ENCODE measurements at regions not wholly inside any gene's neighbourhood (a gene's known extent, or its start where the extent isn't known, plus 50 kb on each side); places are given as distances from the start of the nearest gene placed in this dataset.

DNA sequence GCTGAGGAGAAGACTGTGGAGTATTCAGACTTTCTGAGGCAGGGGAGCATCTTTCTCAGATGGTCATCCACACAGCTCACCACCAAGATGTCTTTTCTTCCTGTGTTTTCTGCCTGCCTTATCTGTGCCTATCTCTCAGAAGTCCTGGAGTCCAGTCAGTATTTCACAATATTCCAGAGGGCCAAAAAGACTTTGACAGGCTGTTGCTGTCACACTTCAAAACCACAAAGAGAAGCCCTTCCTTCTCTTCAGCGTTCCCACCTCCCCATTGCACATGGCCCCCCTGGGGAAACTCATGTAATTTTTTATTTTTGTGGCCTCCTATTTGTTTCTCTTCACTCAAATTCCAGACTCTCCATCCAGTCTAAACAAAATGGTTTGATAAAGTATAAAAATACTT, 585.2 kb downstream of the EPHA3 start:
- Histone ChIP-seq H3K27me3 (ENCODE audit: insufficient read depth, poor library complexity, severe bottlenecking) (no peaks in the 10 kb centered on the region), H3K4me3 (replicated peaks; ENCODE audit: insufficient read depth, low read length) (no peak overlapping the region), H3K27ac (replicated peaks) (no peak overlapping the region)
- TF ChIP-seq CTCF (IDR thresholded peaks at IDR 0.05; ENCODE audit: insufficient read depth, low read length) (no peak), SPI1 (IDR thresholded peaks at IDR 0.05; ENCODE audit: borderline replicate concordance, low read depth) (no peak)
- TF ChIP-seq, protein P1, sequence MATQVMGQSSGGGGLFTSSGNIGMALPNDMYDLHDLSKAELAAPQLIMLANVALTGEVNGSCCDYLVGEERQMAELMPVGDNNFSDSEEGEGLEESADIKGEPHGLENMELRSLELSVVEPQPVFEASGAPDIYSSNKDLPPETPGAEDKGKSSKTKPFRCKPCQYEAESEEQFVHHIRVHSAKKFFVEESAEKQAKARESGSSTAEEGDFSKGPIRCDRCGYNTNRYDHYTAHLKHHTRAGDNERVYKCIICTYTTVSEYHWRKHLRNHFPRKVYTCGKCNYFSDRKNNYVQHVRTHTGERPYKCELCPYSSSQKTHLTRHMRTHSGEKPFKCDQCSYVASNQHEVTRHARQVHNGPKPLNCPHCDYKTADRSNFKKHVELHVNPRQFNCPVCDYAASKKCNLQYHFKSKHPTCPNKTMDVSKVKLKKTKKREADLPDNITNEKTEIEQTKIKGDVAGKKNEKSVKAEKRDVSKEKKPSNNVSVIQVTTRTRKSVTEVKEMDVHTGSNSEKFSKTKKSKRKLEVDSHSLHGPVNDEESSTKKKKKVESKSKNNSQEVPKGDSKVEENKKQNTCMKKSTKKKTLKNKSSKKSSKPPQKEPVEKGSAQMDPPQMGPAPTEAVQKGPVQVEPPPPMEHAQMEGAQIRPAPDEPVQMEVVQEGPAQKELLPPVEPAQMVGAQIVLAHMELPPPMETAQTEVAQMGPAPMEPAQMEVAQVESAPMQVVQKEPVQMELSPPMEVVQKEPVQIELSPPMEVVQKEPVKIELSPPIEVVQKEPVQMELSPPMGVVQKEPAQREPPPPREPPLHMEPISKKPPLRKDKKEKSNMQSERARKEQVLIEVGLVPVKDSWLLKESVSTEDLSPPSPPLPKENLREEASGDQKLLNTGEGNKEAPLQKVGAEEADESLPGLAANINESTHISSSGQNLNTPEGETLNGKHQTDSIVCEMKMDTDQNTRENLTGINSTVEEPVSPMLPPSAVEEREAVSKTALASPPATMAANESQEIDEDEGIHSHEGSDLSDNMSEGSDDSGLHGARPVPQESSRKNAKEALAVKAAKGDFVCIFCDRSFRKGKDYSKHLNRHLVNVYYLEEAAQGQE (IDR thresholded peaks at IDR 0.05; ENCODE audit: insufficient replicate concordance, low read depth): no peak
- DNase-seq (ENCODE audit: low read depth in 1 of 2, low spot score in 1 of 2): no peak

GRCh38 chr3:89697321-89697916, 590.0 kb downstream of the EPHA3 start:
- no peak for TF ChIP-seq SPI1 (IDR thresholded peaks at IDR 0.05; ENCODE audit: borderline replicate concordance, low read depth)
- no peak for TF ChIP-seq GABPA (IDR thresholded peaks at IDR 0.05; ENCODE audit: low read depth)
- no peak for TF ChIP-seq CTCF (IDR thresholded peaks at IDR 0.05; ENCODE audit: insufficient read depth, low read length)
- TF ChIP-seq, protein P1 (IDR thresholded peaks at IDR 0.05; ENCODE audit: insufficient replicate concordance, low read depth): no peak
- DNase-seq (ENCODE audit: low read depth in 1 of 2, low spot score in 1 of 2): no peak
- H3K27ac ChIP-seq (replicated peaks): no peak overlapping the region
- H3K27me3 ChIP-seq (ENCODE audit: insufficient read depth, poor library complexity, severe bottlenecking): no peaks in the 10 kb centered on the region
- H3K4me3 ChIP-seq (replicated peaks; ENCODE audit: insufficient read depth, low read length): no peak overlapping the region

DNA sequence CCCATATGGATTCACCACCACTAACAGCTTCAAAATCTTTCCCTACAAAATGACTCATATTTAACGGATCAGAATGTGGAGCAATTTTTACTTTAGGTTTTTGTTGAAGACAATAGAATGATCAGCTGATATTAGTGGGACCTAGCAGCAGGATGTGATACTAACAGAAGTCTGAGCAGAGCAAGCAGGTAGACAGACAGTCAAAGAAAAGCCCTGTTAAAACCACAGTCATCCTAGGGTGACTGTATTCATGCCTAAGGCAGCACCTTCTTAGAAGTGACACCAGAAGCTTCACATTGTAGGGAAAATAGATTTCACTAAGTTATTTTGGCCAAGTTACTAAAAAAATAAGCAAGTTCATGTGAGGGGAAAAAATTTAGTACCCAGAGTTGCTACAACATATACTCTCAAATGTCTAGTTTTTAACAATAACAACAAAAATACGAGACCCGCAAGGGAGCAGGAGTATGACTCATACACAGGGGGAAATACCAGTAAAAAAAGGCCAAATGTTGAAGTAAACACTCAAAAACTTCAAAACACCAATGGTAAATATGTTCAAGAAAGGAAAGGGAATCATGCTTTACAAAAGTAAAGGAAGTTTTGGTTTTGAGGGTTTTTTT, 590.9 kb downstream of the EPHA3 start:
- Histone ChIP-seq H3K4me3 (replicated peaks; ENCODE audit: insufficient read depth, low read length) (no peak overlapping the region), H3K27ac (replicated peaks) (no peak overlapping the region), H3K27me3 (ENCODE audit: insufficient read depth, poor library complexity, severe bottlenecking) (no peaks in the 10 kb centered on the region)
- no peak for DNase-seq (ENCODE audit: low read depth in 1 of 2, low spot score in 1 of 2)
- TF ChIP-seq CTCF (IDR thresholded peaks at IDR 0.05; ENCODE audit: insufficient read depth, low read length) (no peak), POLR2AphosphoS5 (IDR thresholded peaks at IDR 0.05; ENCODE audit: low read depth) (no peak), GABPA (IDR thresholded peaks at IDR 0.05; ENCODE audit: low read depth) (no peak), SPI1 (IDR thresholded peaks at IDR 0.05; ENCODE audit: borderline replicate concordance, low read depth) (no peak)
- TF ChIP-seq, protein P1 (IDR thresholded peaks at IDR 0.05; ENCODE audit: insufficient replicate concordance, low read depth): no peak
